ENCODE measurements at regions not wholly inside any gene's neighbourhood (a gene's known extent, or its start where the extent isn't known, plus 50 kb on each side); places are given as distances from the start of the nearest gene placed in this dataset.

GRCh38 chr4:14636563-14636962 lies 365.7 kb upstream of the CPEB2 start (continued):
- TF ChIP-seq ETS1 (IDR thresholded peaks at IDR 0.05) (no peak), STAT1 (IDR thresholded peaks at IDR 0.05; ENCODE audit: unreplicated experiment) (no peak), ZNF114 (CRISPR knock-in tag; IDR thresholded peaks at IDR 0.05) (no peak), REST (IDR thresholded peaks at IDR 0.05; ENCODE audit: unreplicated experiment) (no peak), EZH2phosphoT487 (IDR thresholded peaks at IDR 0.05; ENCODE audit: unreplicated experiment) (no peak), ZNF331 (CRISPR knock-in tag; IDR thresholded peaks at IDR 0.05; ENCODE audit: low read depth) (no peak), POLR2AphosphoS5 (IDR thresholded peaks at IDR 0.05; ENCODE audit: low read depth) (no peak), CTCF (conservative IDR thresholded peaks at IDR 0.05; ENCODE audit: low read depth in 2 of 2) (no peak), NANOG (IDR thresholded peaks at IDR 0.05; ENCODE audit: borderline replicate concordance) (no peak), CREB1 (CRISPR knock-in tag; IDR thresholded peaks at IDR 0.05; ENCODE audit: low read depth) (no peak)

GRCh38 chr4:14640476-14640875 lies 361.8 kb upstream of the CPEB2 start:
- Mint-ChIP-seq H3K36me3 (ENCODE audit: low read depth) (no peaks in the 10 kb centered on the region), H3K27me3 (ENCODE audit: insufficient read depth, low read depth, poor library complexity) (peaks cover 2% of the 10 kb centered on the region), H3K9me3 (peaks cover 3% of the 10 kb centered on the region; the same call in 1 of the 3 replicates), H3K4me3 (no peak overlapping the region), H3K4me1 (no peaks in the 10 kb centered on the region), H3K27ac (no peak overlapping the region)
- H3K36me3 ChIP-seq (ENCODE audit: insufficient read depth) = no peaks in the 10 kb centered on the region
- ATAC-seq (no peak), DNase-seq (ENCODE audit: low spot score) (no peak)
- H3K9me2 ChIP-seq (ENCODE audit: insufficient read depth) = peaks cover 5% of the 10 kb centered on the region
- H4K20me1 ChIP-seq (replicated peaks; ENCODE audit: insufficient read depth) = no peaks in the 10 kb centered on the region
- H3F3A ChIP-seq (replicated peaks; ENCODE audit: low read depth) = no peaks in the 10 kb centered on the region
- H3K27me3 ChIP-seq (ENCODE audit: insufficient read depth) = no peaks in the 10 kb centered on the region
- no peak overlapping the region for H3K4me3 ChIP-seq
- H3K27ac ChIP-seq (ENCODE audit: low read depth) = no peak overlapping the region
- no peaks in the 10 kb centered on the region for H3K79me2 ChIP-seq (replicated peaks; ENCODE audit: insufficient read depth)
- H3K4me1 ChIP-seq (ENCODE audit: insufficient read depth) = no peaks in the 10 kb centered on the region
- no peak overlapping the region for H3K4me2 ChIP-seq
- H2AFZ ChIP-seq = no peak overlapping the region
- TF ChIP-seq ZNF331 (CRISPR knock-in tag; IDR thresholded peaks at IDR 0.05; ENCODE audit: low read depth) = no peak
- TF ChIP-seq REST (IDR thresholded peaks at IDR 0.05; ENCODE audit: unreplicated experiment) = no peak
- TF ChIP-seq JUNB (IDR thresholded peaks at IDR 0.05; ENCODE audit: unreplicated experiment) = no peak
- no peak for TF ChIP-seq POLR2AphosphoS5 (IDR thresholded peaks at IDR 0.05; ENCODE audit: low read depth)
- TF ChIP-seq STAT1 (IDR thresholded peaks at IDR 0.05; ENCODE audit: unreplicated experiment) = no peak
- TF ChIP-seq CTCF (conservative IDR thresholded peaks at IDR 0.05; ENCODE audit: low read depth in 2 of 2) = no peak

All from GM23338 (cell line).